ENCODE measurements at regions not wholly inside any gene's neighbourhood (a gene's known extent, or its start where the extent isn't known, plus 50 kb on each side); places are given as distances from the start of the nearest gene placed in this dataset.
"Not testable (repeated sequence)": the region's sequence is repeated elsewhere in the genome, so short reads cannot be mapped to it uniquely, and the experiment has no call there.

GRCh38 chrX:122270809-122271494, 913.1 kb upstream of the GRIA3 start:
- no peaks in the 10 kb centered on the region for H3K27me3 ChIP-seq
- no peak for DNase-seq (ENCODE audit: low spot score in 2 of 2)
- TF ChIP-seq POLR2AphosphoS5 (IDR thresholded peaks at IDR 0.05), result no peak
- TF ChIP-seq CTCF (IDR thresholded peaks at IDR 0.05), result no peak
- TF ChIP-seq POLR2A (IDR thresholded peaks at IDR 0.05), result no peak
- H3K36me3 ChIP-seq, result no peaks in the 10 kb centered on the region
- intact Hi-C loops (cut with DNase I; ENCODE audit: low total_unique reads), result no loop called here
- H3K27ac ChIP-seq, result no peak overlapping the region
- H3K4me1 ChIP-seq, result no peaks in the 10 kb centered on the region
- H3K9me3 ChIP-seq, result peaks cover 0 to 17% of the 10 kb centered on the region in 2 donors
- no peak overlapping the region for H3K4me3 ChIP-seq

- Histone ChIP-seq H3K36me3 (no peaks in the 10 kb centered on the region), H3K27me3 (no peaks in the 10 kb centered on the region), H3K4me1 (no peaks in the 10 kb centered on the region), H3K27ac (no peak overlapping the region), H3K4me3 (no peak overlapping the region), H3K9me3 (peaks cover 0 to 8% of the 10 kb centered on the region in 2 donors)
- no peak for DNase-seq (ENCODE audit: low spot score in 2 of 2)
- intact Hi-C loops (cut with DNase I; ENCODE audit: low total_unique reads), result no loop called here
- no peak for TF ChIP-seq CTCF (IDR thresholded peaks at IDR 0.05)
Measured at GRCh38 chrX:122272011-122272410, 912.1 kb upstream of the GRIA3 start.

- TF ChIP-seq CTCF (IDR thresholded peaks at IDR 0.05) (no peak), POLR2A (IDR thresholded peaks at IDR 0.05) (no peak), POLR2AphosphoS5 (IDR thresholded peaks at IDR 0.05) (no peak)
- DNase-seq (ENCODE audit: low spot score in 2 of 2), result no peak
- Histone ChIP-seq H3K9me3 (no peaks in the 10 kb centered on the region), H3K27me3 (no peaks in the 10 kb centered on the region), H3K4me3 (no peak overlapping the region), H3K36me3 (no peaks in the 10 kb centered on the region), H3K4me1 (no peaks in the 10 kb centered on the region), H3K27ac (no peak overlapping the region)
- intact Hi-C loops (cut with DNase I; ENCODE audit: low total_unique reads), result no loop called here
Measured at GRCh38 chrX:122279746-122280145, 904.3 kb upstream of the GRIA3 start.

GRCh38 chrX:122299822-122300221, 884.3 kb upstream of the GRIA3 start:
- H3K9me3 ChIP-seq, result peaks cover 0 to 14% of the 10 kb centered on the region in 2 donors
- not testable (repeated sequence) for H3K36me3 ChIP-seq; H3K27me3 ChIP-seq; H3K4me3 ChIP-seq; H3K27ac ChIP-seq; H3K4me1 ChIP-seq; DNase-seq (ENCODE audit: low spot score in 2 of 2)
- intact Hi-C loops (cut with DNase I; ENCODE audit: low total_unique reads), result loop anchor here (10.0 kb wide), 1 partner anchor 1015 kb away; no protein-coding TSS in a partner anchor

- H3K9me3 ChIP-seq, result peaks cover 0 to 14% of the 10 kb centered on the region in 2 donors
- H3K4me1 ChIP-seq, result no peaks in the 10 kb centered on the region
- intact Hi-C loops (cut with DNase I; ENCODE audit: low total_unique reads), result no loop called here
- H3K27me3 ChIP-seq, result no peaks in the 10 kb centered on the region
- TF ChIP-seq CTCF (IDR thresholded peaks at IDR 0.05) (no peak), POLR2A (IDR thresholded peaks at IDR 0.05) (no peak), POLR2AphosphoS5 (IDR thresholded peaks at IDR 0.05) (no peak)
- DNase-seq (ENCODE audit: low spot score in 2 of 2), result no peak
- H3K4me3 ChIP-seq, result no peak overlapping the region
- no peaks in the 10 kb centered on the region for H3K36me3 ChIP-seq
- H3K27ac ChIP-seq, result no peak overlapping the region
Measured at GRCh38 chrX:122301491-122301890, 882.6 kb upstream of the GRIA3 start.

- no peak for DNase-seq (ENCODE audit: low spot score in 2 of 2)
- H3K4me1 ChIP-seq, result no peaks in the 10 kb centered on the region
- no peak overlapping the region for H3K4me3 ChIP-seq
- H3K27ac ChIP-seq, result no peak overlapping the region
- intact Hi-C loops (cut with DNase I; ENCODE audit: low total_unique reads), result no loop called here
- no peaks in the 10 kb centered on the region for H3K27me3 ChIP-seq
- H3K36me3 ChIP-seq, result no peaks in the 10 kb centered on the region
- peaks cover 0 to 3% of the 10 kb centered on the region in 2 donors for H3K9me3 ChIP-seq
- TF ChIP-seq POLR2A (IDR thresholded peaks at IDR 0.05), result no peak
- no peak for TF ChIP-seq POLR2AphosphoS5 (IDR thresholded peaks at IDR 0.05)
Measured at GRCh38 chrX:122303761-122304160, 880.3 kb upstream of the GRIA3 start.
